ENCODE measurements at regions not wholly inside any gene's neighbourhood (a gene's known extent, or its start where the extent isn't known, plus 50 kb on each side); places are given as distances from the start of the nearest gene placed in this dataset.

GRCh38 chr2:84194949-84195644 is 264.0 kb downstream of the SUCLG1 start:
- no peak overlapping the region for H3K4me2 ChIP-seq
- no peaks in the 10 kb centered on the region for H4K20me1 ChIP-seq (ENCODE audit: insufficient read depth, poor library complexity, severe bottlenecking)
- 69% methylated on average over 3 of the region's 3 CpGs for WGBS (ENCODE audit: low lambda C conversion rate, missing lambda C conversion rate)
- no peaks in the 10 kb centered on the region for H3K4me1 ChIP-seq (ENCODE audit: insufficient read depth)
- DNase-seq (ENCODE audit: low spot score), result no peak
- H2AFZ ChIP-seq, result no peak overlapping the region
- no peaks in the 10 kb centered on the region for H3K9me3 ChIP-seq (ENCODE audit: low read depth)
- no peaks in the 10 kb centered on the region for H3K27me3 ChIP-seq
- no peaks in the 10 kb centered on the region for H3K9me2 ChIP-seq (replicated peaks; ENCODE audit: insufficient read depth)
- no peaks in the 10 kb centered on the region for H3K36me3 ChIP-seq (replicated peaks; ENCODE audit: insufficient read depth, low read depth)
- no peak overlapping the region for H3K4me3 ChIP-seq
- H3K27ac ChIP-seq, result no peak overlapping the region
- TF ChIP-seq EZH2phosphoT487 (IDR thresholded peaks at IDR 0.05; ENCODE audit: low read depth, severe bottlenecking, unreplicated experiment) (no peak), CTCF (IDR thresholded peaks at IDR 0.05; ENCODE audit: poor library complexity) (no peak)
- no peaks in the 10 kb centered on the region for H3K79me2 ChIP-seq

GRCh38 chr2:84194181-84194580 is 264.9 kb downstream of the SUCLG1 start:
- H3K27ac ChIP-seq, result no peak overlapping the region
- 80% methylated on average over 2 of the region's 2 CpGs for WGBS (ENCODE audit: low lambda C conversion rate, missing lambda C conversion rate)
- no peak for DNase-seq (ENCODE audit: low spot score)
- no peak overlapping the region for H2AFZ ChIP-seq
- no peaks in the 10 kb centered on the region for H3K79me2 ChIP-seq
- H3K36me3 ChIP-seq (replicated peaks; ENCODE audit: insufficient read depth, low read depth), result no peaks in the 10 kb centered on the region
- H3K9me2 ChIP-seq (replicated peaks; ENCODE audit: insufficient read depth), result no peaks in the 10 kb centered on the region
- H4K20me1 ChIP-seq (ENCODE audit: insufficient read depth, poor library complexity, severe bottlenecking), result no peaks in the 10 kb centered on the region
- no peaks in the 10 kb centered on the region for H3K9me3 ChIP-seq (ENCODE audit: low read depth)
- TF ChIP-seq EZH2phosphoT487 (IDR thresholded peaks at IDR 0.05; ENCODE audit: low read depth, severe bottlenecking, unreplicated experiment), result no peak
- no peak for TF ChIP-seq EZH2 (IDR thresholded peaks at IDR 0.05; ENCODE audit: borderline replicate concordance)
- TF ChIP-seq CTCF (IDR thresholded peaks at IDR 0.05; ENCODE audit: poor library complexity), result no peak
- no peaks in the 10 kb centered on the region for H3K4me1 ChIP-seq (ENCODE audit: insufficient read depth)
- no peaks in the 10 kb centered on the region for H3K27me3 ChIP-seq
- H3K4me3 ChIP-seq, result no peak overlapping the region
- H3K4me2 ChIP-seq, result no peak overlapping the region

- Histone ChIP-seq H2AFZ (no peak overlapping the region), H3K4me2 (no peak overlapping the region), H3K4me3 (no peak overlapping the region), H3K27ac (no peak overlapping the region), H3K36me3 (replicated peaks; ENCODE audit: insufficient read depth, low read depth) (no peaks in the 10 kb centered on the region), H3K27me3 (no peaks in the 10 kb centered on the region), H3K4me1 (ENCODE audit: insufficient read depth) (no peaks in the 10 kb centered on the region), H3K9me2 (replicated peaks; ENCODE audit: insufficient read depth) (no peaks in the 10 kb centered on the region), H3K79me2 (no peaks in the 10 kb centered on the region), H3K9me3 (ENCODE audit: low read depth) (no peaks in the 10 kb centered on the region), H4K20me1 (ENCODE audit: insufficient read depth, poor library complexity, severe bottlenecking) (no peaks in the 10 kb centered on the region)
- TF ChIP-seq CTCF (IDR thresholded peaks at IDR 0.05; ENCODE audit: poor library complexity), result no peak
- TF ChIP-seq EZH2phosphoT487 (IDR thresholded peaks at IDR 0.05; ENCODE audit: low read depth, severe bottlenecking, unreplicated experiment), result no peak
- TF ChIP-seq EZH2 (IDR thresholded peaks at IDR 0.05; ENCODE audit: borderline replicate concordance), result no peak
- WGBS (ENCODE audit: low lambda C conversion rate, missing lambda C conversion rate), result 60% methylated on average over 3 of the region's 3 CpGs
- no peak for DNase-seq (ENCODE audit: low spot score)
These were observed 271.8 kb downstream of the SUCLG1 start for GRCh38 chr2:84187258-84187657.
